Activated B cell treated with CpG ODN at 0.5 μM for 24 hours (primary cell): ENCODE measurements at regions not wholly inside any gene's neighbourhood (a gene's known extent, or its start where the extent isn't known, plus 50 kb on each side); places are given as distances from the start of the nearest gene placed in this dataset.

Experiments used
- ATAC-seq: fragments of 200-7000 bp; cut with Tn5 transposase; one replicate; pipeline ENCODE4 v1.10.0; 2021; ENCODE audit warnings: low read depth, mild to moderate bottlenecking, moderate library complexity
- CTCF ChIA-PET: fragments of 350-600 bp; sonication (Branson Sonifier 250); formaldehyde crosslinking; loops from one replicate; lab custom pipeline; 2021; ENCODE audit warnings: antibody characterized with exemption; lab: Charles Lee
- POLR2A ChIA-PET: fragments of 350-600 bp; sonication (Branson Sonifier 250); formaldehyde crosslinking; loops from one replicate; lab custom pipeline; 2021; ENCODE audit warnings: antibody characterized with exemption; lab: Charles Lee
- DNase-seq: peaks from one replicate; pipeline ENCODE4 v3.0.0; 2022
- H3K27ac Mint-ChIP-seq: one replicate; pipeline ENCODE4 v1.8.0; 2020; ENCODE audit warnings: mixed read lengths
- H3K27me3 Mint-ChIP-seq: one replicate; pipeline ENCODE4 v1.8.0; 2021; ENCODE audit warnings: mixed read lengths
- H3K36me3 Mint-ChIP-seq: one replicate; pipeline ENCODE4 v1.8.0; 2021; ENCODE audit warnings: low read depth, mixed read lengths
- H3K4me1 Mint-ChIP-seq: one replicate; pipeline ENCODE4 v1.8.0; 2021; ENCODE audit warnings: mixed read lengths
- H3K4me3 Mint-ChIP-seq: one replicate; pipeline ENCODE4 v1.8.0; 2020; ENCODE audit warnings: mild to moderate bottlenecking, mixed read lengths
- H3K9me3 Mint-ChIP-seq: one replicate; pipeline ENCODE4 v1.8.0; 2020; ENCODE audit warnings: mixed read lengths
- CTCF ChIP-seq: fragments of 200-600 bp; IDR thresholded peaks from one replicate; pipeline ENCODE4 v1.8.0; 2022; ENCODE audit warnings: antibody characterized with exemption, mild to moderate bottlenecking
- intact Hi-C: fragments of 100-400 bp; cut with micrococcal nuclease; formaldehyde crosslinking; loops from one replicate; pipeline ENCODE4 v1.15.1; 2024

GRCh38 chr4:179927473-179927872 lies 2315.7 kb upstream of the TENM3 start:
- peaks cover 4% of the 10 kb centered on the region for H3K9me3 Mint-ChIP-seq
- H3K27ac Mint-ChIP-seq: no peak overlapping the region
- CTCF ChIA-PET: no interaction called here
- H3K36me3 Mint-ChIP-seq: no peaks in the 10 kb centered on the region
- no peak for TF ChIP-seq CTCF
- H3K4me1 Mint-ChIP-seq: no peaks in the 10 kb centered on the region
- DNase-seq: no peak
- ATAC-seq: no peak
- H3K27me3 Mint-ChIP-seq: no peaks in the 10 kb centered on the region
- intact Hi-C loops: no loop called here
- no peak overlapping the region for H3K4me3 Mint-ChIP-seq
- POLR2A ChIA-PET: no interaction called here

DNA sequence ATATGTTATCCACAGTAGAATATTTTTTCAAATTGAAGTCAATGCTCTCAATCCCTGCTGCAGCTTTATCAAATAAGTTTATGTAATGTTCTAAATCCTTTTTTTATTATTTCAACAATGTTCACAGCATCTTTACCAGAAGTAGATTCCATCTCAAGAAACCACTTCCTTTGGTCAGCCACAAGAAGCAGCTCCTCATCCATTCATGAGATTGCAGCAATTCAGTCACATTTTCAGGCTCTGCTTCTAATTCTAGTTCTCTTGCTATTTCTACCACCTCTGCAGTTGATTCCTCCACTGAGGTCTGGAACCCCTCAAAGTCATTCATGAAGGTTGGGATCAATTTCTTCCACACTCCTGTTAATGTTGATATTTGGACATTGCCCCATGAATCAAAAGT lies 2301.3 kb upstream of the TENM3 start:
- ChIA-PET CTCF (no interaction called here), POLR2A (no interaction called here)
- Mint-ChIP-seq H3K4me1 (no peaks in the 10 kb centered on the region), H3K36me3 (no peaks in the 10 kb centered on the region), H3K27me3 (no peaks in the 10 kb centered on the region), H3K9me3 (peaks cover 4% of the 10 kb centered on the region), H3K4me3 (no peak overlapping the region), H3K27ac (no peak overlapping the region)
- intact Hi-C loops: no loop called here
- TF ChIP-seq CTCF: no peak
- DNase-seq: no peak
- no peak for ATAC-seq

DNA sequence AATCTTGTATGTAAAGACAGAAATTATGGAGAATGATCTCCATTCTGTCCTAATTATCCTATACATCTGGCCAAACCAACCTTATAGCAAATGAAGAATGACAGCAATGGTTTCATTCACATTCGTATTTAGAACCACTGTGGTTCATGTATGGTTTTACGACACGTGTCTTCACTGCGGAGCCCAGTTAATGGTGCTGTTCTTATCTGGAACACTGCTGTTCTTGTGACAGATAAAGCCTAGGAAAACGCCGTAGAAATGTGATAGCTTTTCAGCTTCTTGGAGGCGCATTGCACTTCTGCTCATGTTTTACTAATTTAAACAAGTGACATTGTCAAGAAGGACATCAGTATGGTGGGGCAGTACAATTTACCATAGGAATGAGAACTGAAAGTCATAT lies 2266.4 kb upstream of the TENM3 start:
- ATAC-seq (no peak), DNase-seq (no peak)
- H3K36me3 Mint-ChIP-seq: no peaks in the 10 kb centered on the region
- intact Hi-C loops: no loop called here
- no peak overlapping the region for H3K4me3 Mint-ChIP-seq
- peaks cover 4% of the 10 kb centered on the region for H3K9me3 Mint-ChIP-seq
- POLR2A ChIA-PET: no interaction called here
- H3K27ac Mint-ChIP-seq: no peak overlapping the region
- no peak for TF ChIP-seq CTCF
- CTCF ChIA-PET: no interaction called here
- H3K27me3 Mint-ChIP-seq: no peaks in the 10 kb centered on the region
- H3K4me1 Mint-ChIP-seq: no peaks in the 10 kb centered on the region

DNA sequence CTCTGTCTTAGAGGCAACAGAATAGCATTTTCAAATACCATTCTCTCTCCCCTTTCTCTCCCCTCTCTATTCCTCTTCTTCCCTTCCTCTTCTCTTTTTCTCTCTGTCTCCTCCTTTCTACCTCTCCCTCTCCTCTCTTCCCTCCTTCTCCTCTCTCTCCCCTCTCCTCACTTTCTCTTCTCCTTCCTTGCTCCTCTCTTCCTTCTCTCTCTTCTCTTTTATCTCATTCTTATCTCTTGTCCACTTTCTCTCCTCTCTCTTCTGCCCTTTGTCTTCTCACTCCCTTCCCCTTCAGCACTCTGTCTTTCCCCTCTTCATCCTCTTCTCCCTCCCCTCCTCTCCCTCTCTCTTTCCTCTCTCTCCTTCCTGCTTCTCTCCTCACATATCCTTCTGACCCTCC lies 2265.8 kb upstream of the TENM3 start:
- no peak for TF ChIP-seq CTCF
- intact Hi-C loops: no loop called here
- no peaks in the 10 kb centered on the region for H3K27me3 Mint-ChIP-seq
- no peaks in the 10 kb centered on the region for H3K36me3 Mint-ChIP-seq
- H3K4me3 Mint-ChIP-seq: no peak overlapping the region
- H3K4me1 Mint-ChIP-seq: no peaks in the 10 kb centered on the region
- POLR2A ChIA-PET: no interaction called here
- DNase-seq: no peak
- H3K27ac Mint-ChIP-seq: no peak overlapping the region
- no peak for ATAC-seq
- CTCF ChIA-PET: no interaction called here
- H3K9me3 Mint-ChIP-seq: peaks cover 4% of the 10 kb centered on the region

DNA sequence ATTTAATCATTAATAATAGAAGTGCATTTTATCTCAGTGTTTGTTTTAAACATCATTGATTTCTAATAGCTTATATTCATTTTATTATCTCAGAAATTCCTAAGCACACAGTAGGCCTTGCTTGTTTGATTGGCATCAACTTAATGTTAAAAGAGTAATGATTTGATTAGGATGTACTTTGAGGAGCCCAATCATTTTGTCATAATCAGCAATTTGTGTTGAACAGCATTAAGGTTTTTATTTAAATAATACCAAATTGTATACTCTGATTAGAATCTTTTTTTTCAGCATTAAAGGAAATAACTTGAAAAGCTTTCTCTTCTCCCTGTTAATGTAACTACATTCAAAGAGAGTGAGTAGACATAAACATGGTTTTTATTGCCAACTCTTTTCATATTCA lies 2262.0 kb upstream of the TENM3 start:
- Mint-ChIP-seq H3K4me1 (peaks cover 7% of the 10 kb centered on the region), H3K27ac (no peak overlapping the region), H3K27me3 (no peaks in the 10 kb centered on the region), H3K9me3 (no peaks in the 10 kb centered on the region), H3K36me3 (no peaks in the 10 kb centered on the region), H3K4me3 (no peak overlapping the region)
- ATAC-seq (no peak), DNase-seq (no peak)
- CTCF ChIA-PET: no interaction called here
- intact Hi-C loops: no loop called here
- POLR2A ChIA-PET: no interaction called here
- TF ChIP-seq CTCF: no peak
